Stomach smooth muscle (tissue), 2 donors: ENCODE measurements at regions not wholly inside any gene's neighbourhood (a gene's known extent, or its start where the extent isn't known, plus 50 kb on each side); places are given as distances from the start of the nearest gene placed in this dataset.
A peak's percentile ranks its signal among the peaks of the same experiment; 100 is the strongest.

ENCODE experiments used
- H3K27ac ChIP-seq: one replicate; pipeline ENCODE4 v1.7.0; 2013; ENCODE audit warnings: mild to moderate bottlenecking, low read length, inconsistent platforms
- H3K27me3 ChIP-seq, 2 donors: one replicate each; pipeline ENCODE4 v1.7.0; 2013; ENCODE audit warnings: low read length in 2 of 2; ENCODE audit not compliant: insufficient read depth in 2 of 2, control insufficient read depth in 1 of 2
- H3K36me3 ChIP-seq, 2 donors: one replicate each; pipeline ENCODE4 v1.7.0; 2013; ENCODE audit warnings: low read length in 2 of 2; ENCODE audit not compliant: control insufficient read depth in 2 of 2, insufficient read depth in 2 of 2
- H3K4me1 ChIP-seq: one replicate; pipeline ENCODE4 v1.7.0; 2013; ENCODE audit warnings: low read length; ENCODE audit not compliant: control insufficient read depth, insufficient read depth
- H3K4me3 ChIP-seq, 2 donors: one replicate each; pipeline ENCODE4 v1.7.0; 2013; ENCODE audit warnings: low read length in 2 of 2
- H3K9ac ChIP-seq, 2 donors: one replicate each; pipeline ENCODE4 v1.7.0; 2013; ENCODE audit warnings: low read length in 2 of 2, mild to moderate bottlenecking in 1 of 2
- H3K9me3 ChIP-seq, 2 donors: one replicate each; pipeline ENCODE4 v1.7.0; 2013; ENCODE audit warnings: low read length in 2 of 2; ENCODE audit not compliant: control insufficient read depth in 2 of 2
- donor health status: healthy.
- donor health status: Pancreatic carcinoma.

GRCh38 chr12:124637163-124637562, 69.8 kb upstream of the NCOR2 start:
- no peak overlapping the region for H3K9ac ChIP-seq
- no peak overlapping the region for H3K27ac ChIP-seq
- no peaks in the 10 kb centered on the region for H3K36me3 ChIP-seq
- H3K9me3 ChIP-seq: no peaks in the 10 kb centered on the region
- H3K4me3 ChIP-seq: no peak overlapping the region
- peaks cover 2% of the 10 kb centered on the region for H3K4me1 ChIP-seq
- H3K27me3 ChIP-seq: no peaks in the 10 kb centered on the region

GRCh38 chr12:124636138-124636978, 68.9 kb upstream of the NCOR2 start:
- Histone ChIP-seq H3K36me3 (no peaks in the 10 kb centered on the region), H3K4me3 (no peak overlapping the region), H3K9ac (no peak overlapping the region), H3K27me3 (no peaks in the 10 kb centered on the region), H3K9me3 (no peaks in the 10 kb centered on the region), H3K4me1 (peaks cover 2% of the 10 kb centered on the region), H3K27ac (peak overlapping the region; percentile 49)

GRCh38 chr12:124635316-124635715, 67.9 kb upstream of the NCOR2 start:
- no peaks in the 10 kb centered on the region for H3K36me3 ChIP-seq
- H3K27ac ChIP-seq: no peak overlapping the region
- no peaks in the 10 kb centered on the region for H3K27me3 ChIP-seq
- H3K4me1 ChIP-seq: peaks cover 2% of the 10 kb centered on the region
- no peaks in the 10 kb centered on the region for H3K9me3 ChIP-seq
- no peak overlapping the region for H3K9ac ChIP-seq
- no peak overlapping the region for H3K4me3 ChIP-seq

GRCh38 chr12:124633365-124634362, 66.3 kb upstream of the NCOR2 start:
- no peaks in the 10 kb centered on the region for H3K9me3 ChIP-seq
- no peaks in the 10 kb centered on the region for H3K27me3 ChIP-seq
- H3K9ac ChIP-seq: no peak overlapping the region
- H3K4me1 ChIP-seq: peaks cover 2% of the 10 kb centered on the region
- H3K4me3 ChIP-seq: no peak overlapping the region
- no peaks in the 10 kb centered on the region for H3K36me3 ChIP-seq
- no peak overlapping the region for H3K27ac ChIP-seq

GRCh38 chr12:124632519-124632984, 65.1 kb upstream of the NCOR2 start:
- H3K4me1 ChIP-seq: peaks cover 2% of the 10 kb centered on the region
- no peaks in the 10 kb centered on the region for H3K27me3 ChIP-seq
- no peak overlapping the region for H3K27ac ChIP-seq
- no peaks in the 10 kb centered on the region for H3K36me3 ChIP-seq
- H3K4me3 ChIP-seq: no peak overlapping the region
- H3K9me3 ChIP-seq: no peaks in the 10 kb centered on the region
- H3K9ac ChIP-seq: no peak overlapping the region

- no peak overlapping the region for H3K27ac ChIP-seq
Measured at GRCh38 chr12:124631681-124632256, 64.4 kb upstream of the NCOR2 start.

GRCh38 chr12:124630791-124631313, 63.4 kb upstream of the NCOR2 start:
- H3K36me3 ChIP-seq: no peaks in the 10 kb centered on the region
- no peak overlapping the region for H3K9ac ChIP-seq
- H3K9me3 ChIP-seq: no peaks in the 10 kb centered on the region
- H3K27ac ChIP-seq: no peak overlapping the region
- H3K27me3 ChIP-seq: no peaks in the 10 kb centered on the region
- peaks cover 10% of the 10 kb centered on the region for H3K4me1 ChIP-seq
- H3K4me3 ChIP-seq: no peak overlapping the region

More at GRCh38 chr12:124631681-124632256, 64.4 kb upstream of the NCOR2 start:
- Histone ChIP-seq H3K4me1 (peaks cover 4% of the 10 kb centered on the region), H3K27me3 (no peaks in the 10 kb centered on the region), H3K9ac (no peak overlapping the region), H3K36me3 (no peaks in the 10 kb centered on the region), H3K9me3 (no peaks in the 10 kb centered on the region), H3K4me3 (no peak overlapping the region)

GRCh38 chr12:124629789-124630480, 62.5 kb upstream of the NCOR2 start:
- H3K36me3 ChIP-seq: no peaks in the 10 kb centered on the region
- H3K4me3 ChIP-seq: no peak overlapping the region
- H3K27me3 ChIP-seq: no peaks in the 10 kb centered on the region
- peaks cover 12% of the 10 kb centered on the region for H3K4me1 ChIP-seq
- H3K27ac ChIP-seq: no peak overlapping the region
- no peak overlapping the region for H3K9ac ChIP-seq
- no peaks in the 10 kb centered on the region for H3K9me3 ChIP-seq

GRCh38 chr12:124629117-124629516, 61.7 kb upstream of the NCOR2 start:
- no peaks in the 10 kb centered on the region for H3K9me3 ChIP-seq
- no peaks in the 10 kb centered on the region for H3K36me3 ChIP-seq
- H3K4me3 ChIP-seq: no peak overlapping the region
- no peak overlapping the region for H3K27ac ChIP-seq
- peaks cover 12% of the 10 kb centered on the region for H3K4me1 ChIP-seq
- H3K9ac ChIP-seq: no peak overlapping the region
- no peaks in the 10 kb centered on the region for H3K27me3 ChIP-seq

GRCh38 chr12:124627956-124628355, 60.5 kb upstream of the NCOR2 start:
- Histone ChIP-seq H3K27me3 (no peaks in the 10 kb centered on the region), H3K4me3 (no peak overlapping the region), H3K4me1 (peaks cover 12% of the 10 kb centered on the region), H3K9ac (no peak overlapping the region), H3K27ac (no peak overlapping the region), H3K9me3 (peaks cover 0 to 9% of the 10 kb centered on the region in 2 donors), H3K36me3 (no peaks in the 10 kb centered on the region)
